GM12878 (cell line): ENCODE measurements at regions not wholly inside any gene's neighbourhood (a gene's known extent, or its start where the extent isn't known, plus 50 kb on each side); places are given as distances from the start of the nearest gene placed in this dataset.

Experiments
- ATAC-seq: fragments of 200-7000 bp; cut with Tn5 transposase; 3 replicates; pipeline ENCODE4 v1.9.1; 2020; ENCODE audit warnings: mild to moderate bottlenecking, moderate library complexity
- BruUV-seq: library from RNA; stranded (reverse); fragments of 400-500 nt; replicated peaks from 2 replicates; lab custom pipeline; 2021; lab: Mats Ljungman, UMichigan
- CTCF ChIA-PET: fragments of 300-600 bp; sonication (Branson Sonifier 250); formaldehyde crosslinking; extraction: SDS; loops from one replicate; lab custom pipeline; 2021; ENCODE audit warnings: inconsistent platforms; lab: Yijun Ruan, JAX
- POLR2A ChIA-PET: fragments of 350-600 bp; formaldehyde crosslinking; extraction: SDS; loops from one replicate; lab custom pipeline; 2021; ENCODE audit warnings: inconsistent platforms; lab: Charles Lee
- RAD21 ChIA-PET: fragments of 300-600 bp; sonication (Branson Sonifier 250); formaldehyde crosslinking; loops from one replicate; lab custom pipeline; 2023; ENCODE audit warnings: antibody characterized with exemption; ENCODE audit not compliant: unreplicated experiment; lab: Charles Lee
- SMC1A ChIA-PET: fragments of 300-600 bp; sonication (Branson Sonifier 250); formaldehyde crosslinking; loops from one replicate; lab custom pipeline; 2023; ENCODE audit not compliant: unreplicated experiment, uncharacterized antibody; lab: Charles Lee
- DNase-seq: peaks from one replicate; pipeline ENCODE4 v3.0.0-alpha.2; 2011; ENCODE audit warnings: low read depth, low spot score
- FAIRE-seq: peaks from 3 replicates; lab custom pipeline; 2011; peaks lifted over from hg19 to GRCh38; lab: Jason Lieb, UNC
- H2AFZ ChIP-seq: 2 replicates; pipeline ENCODE4 v1.6.0; 2011; ENCODE audit warnings: low read depth, low read length, control low read depth; ENCODE audit not compliant: control insufficient read depth
- H3K27ac ChIP-seq: 2 replicates; pipeline ENCODE4 v1.5.1; 2011; ENCODE audit warnings: control low read depth; ENCODE audit not compliant: control insufficient read depth, insufficient read depth
- H3K27me3 ChIP-seq, 2 experiments: replicated peaks in 1 of 2; 2 replicates each; pipeline versions ENCODE4 v1.6.0 to v1.6.1; 2011; ENCODE audit warnings: low read length in 1 of 2; ENCODE audit not compliant: control insufficient read depth in 2 of 2, insufficient read depth in 2 of 2
- H3K36me3 ChIP-seq, 2 experiments: 2 replicates each; pipeline ENCODE4 v1.5.1; 2011; ENCODE audit warnings: low read length in 1 of 2; ENCODE audit not compliant: control insufficient read depth in 2 of 2, insufficient read depth in 2 of 2
- H3K4me1 ChIP-seq: 2 replicates; pipeline ENCODE4 v1.6.1; 2011; ENCODE audit warnings: mild to moderate bottlenecking, low read length, moderate library complexity, mixed read lengths; ENCODE audit not compliant: control insufficient read depth, insufficient read depth
- H3K4me2 ChIP-seq: 2 replicates; pipeline ENCODE4 v1.6.0; 2011; ENCODE audit warnings: control low read depth; ENCODE audit not compliant: control insufficient read depth, insufficient read depth
- H3K4me3 ChIP-seq: fragments of 200-600 bp; sonication (generic); 2 replicates; pipeline ENCODE4 v1.5.1; 2016
- H3K79me2 ChIP-seq: 2 replicates; pipeline ENCODE4 v1.6.0; 2011; ENCODE audit warnings: low read length; ENCODE audit not compliant: control insufficient read depth, insufficient read depth
- H3K9ac ChIP-seq: 2 replicates; pipeline ENCODE4 v1.8.0; 2011; ENCODE audit warnings: low read length, control low read depth, mixed read lengths; ENCODE audit not compliant: control insufficient read depth, insufficient read depth
- H3K9me3 ChIP-seq: replicated peaks from 3 replicates; pipeline ENCODE4 v1.5.1; 2011; ENCODE audit warnings: mild to moderate bottlenecking, low read length; ENCODE audit not compliant: control insufficient read depth, insufficient read depth
- H4K20me1 ChIP-seq: 2 replicates; pipeline ENCODE4 v1.6.0; 2011; ENCODE audit not compliant: control insufficient read depth, insufficient read depth
- ATF7 ChIP-seq: fragments of 450-650 bp; IDR thresholded peaks from 2 replicates; pipeline ENCODE4 v1.6.1; 2016; ENCODE audit warnings: low read depth, mild to moderate bottlenecking
- CHD1 ChIP-seq: IDR thresholded peaks from 2 replicates; pipeline ENCODE4 v1.6.1; 2012; ENCODE audit warnings: low read depth, low read length, improper control_type of control experiment
- CHD4 ChIP-seq: fragments of 200-600 bp; sonication (generic); IDR thresholded peaks from 2 replicates; pipeline ENCODE4 v1.6.1; 2016; ENCODE audit warnings: mild to moderate bottlenecking
- E2F4 ChIP-seq: IDR thresholded peaks from 2 replicates; pipeline ENCODE4 v1.6.1; 2012; ENCODE audit warnings: low read depth, low read length, improper control_type of control experiment
- ELK1 ChIP-seq: IDR thresholded peaks from 2 replicates; pipeline ENCODE4 v1.6.1; 2012; ENCODE audit warnings: low read depth, low read length, improper control_type of control experiment
- EP300 ChIP-seq, 2 experiments: fragments of 150-350 bp in 1 of 2; IDR thresholded peaks; 2 replicates each; pipeline ENCODE4 v1.6.1; 2011 to 2012; ENCODE audit warnings: low read depth in 2 of 2, low read length in 2 of 2, borderline replicate concordance in 1 of 2, improper control_type of control experiment in 1 of 2, inconsistent platforms in 1 of 2; ENCODE audit not compliant: control insufficient read depth in 1 of 2
- HSF1 ChIP-seq: fragments of 150-350 bp; IDR thresholded peaks from 2 replicates; pipeline ENCODE4 v1.6.1; 2014; ENCODE audit warnings: mild to moderate bottlenecking, low read depth, low read length
- IKZF1 ChIP-seq: fragments of 450-650 bp; conservative IDR thresholded peaks from 2 replicates; pipeline ENCODE4 v1.6.1; 2017; ENCODE audit warnings: antibody characterized with exemption, mild to moderate bottlenecking
- LARP7 ChIP-seq: fragments of 450-650 bp; IDR thresholded peaks from 2 replicates; pipeline ENCODE4 v1.6.1; 2017; ENCODE audit warnings: mild to moderate bottlenecking
- MXI1 ChIP-seq: fragments of 150-350 bp; IDR thresholded peaks from 2 replicates; pipeline ENCODE4 v1.6.1; 2011; ENCODE audit warnings: low read depth, mild to moderate bottlenecking, inconsistent platforms, low read length, improper control_type of control experiment
- NFXL1 ChIP-seq: fragments of 450-650 bp; IDR thresholded peaks from 2 replicates; pipeline ENCODE4 v1.6.1; 2017; ENCODE audit warnings: antibody characterized with exemption, mild to moderate bottlenecking, borderline replicate concordance
- RAD21 ChIP-seq: IDR thresholded peaks from 2 replicates; pipeline ENCODE4 v1.6.1; 2011; ENCODE audit warnings: mild to moderate bottlenecking, low read depth, low read length, moderate library complexity; ENCODE audit not compliant: insufficient read depth
- RUNX3 ChIP-seq: IDR thresholded peaks from 2 replicates; pipeline ENCODE4 v1.6.1; 2012; ENCODE audit warnings: low read length, inconsistent platforms
- SRF ChIP-seq, 2 experiments: IDR thresholded peaks; 2 replicates each; pipeline ENCODE4 v1.6.1; 2011; ENCODE audit warnings: low read depth in 2 of 2, low read length in 2 of 2, mild to moderate bottlenecking in 1 of 2, moderate library complexity in 1 of 2
- TCF12 ChIP-seq: IDR thresholded peaks from 2 replicates; pipeline ENCODE4 v1.6.1; 2011; ENCODE audit warnings: low read depth, mild to moderate bottlenecking, low read length
- ZNF592 ChIP-seq: fragments of 450-650 bp; IDR thresholded peaks from 2 replicates; pipeline ENCODE4 v1.6.1; 2017; ENCODE audit warnings: mild to moderate bottlenecking, moderate library complexity
- ZNF622 ChIP-seq: fragments of 450-650 bp; IDR thresholded peaks from 2 replicates; pipeline ENCODE4 v1.6.1; 2017; ENCODE audit warnings: mild to moderate bottlenecking, inconsistent platforms
- WGBS: methylation state at CpG from one replicate; pipeline ENCODE4 v1.1.6; 2016; ENCODE audit warnings: low lambda C conversion rate; ENCODE audit not compliant: insufficient replicate concordance, insufficient coverage; ENCODE audit errors: missing lambda C conversion rate; 5-methylcytosine and 5-hydroxymethylcytosine counted together
- in situ Hi-C: fragments of 300-500 bp; cut with MboI; formaldehyde crosslinking; loops from 9 replicates; pipeline ENCODE4 v1.14.3; 2018; ENCODE audit warnings: mixed read lengths
- intact Hi-C: fragments of 100-400 bp; cut with micrococcal nuclease; formaldehyde crosslinking; loops from one replicate; pipeline ENCODE4 v1.14.2; 2022; ENCODE audit not compliant: unreplicated experiment

GRCh38 chr16:66304151-66304550, 62.3 kb upstream of the CDH5 start:
- peaks cover 0 to 3% of the 10 kb centered on the region in 2 experiments; a peak in 1 of 4 replicates for H3K27me3 ChIP-seq
- no TSS peak for BruUV-seq
- WGBS, result 19% methylated on average over 7 of the region's 7 CpGs
- H4K20me1 ChIP-seq, result no peaks in the 10 kb centered on the region
- H3K4me3 ChIP-seq, result no peak overlapping the region
- ChIA-PET RAD21 (no interaction called here), SMC1A (no interaction called here), CTCF (interaction anchor here (1.6 kb wide), 1 partner anchor 28 kb away, joined by 5 read pairs; no protein-coding TSS in a partner anchor), POLR2A (no interaction called here)
- in situ Hi-C loops (no loop called here), intact Hi-C loops (no loop called here)
- no peaks in the 10 kb centered on the region for H3K4me1 ChIP-seq
- H3K9me3 ChIP-seq, result no peaks in the 10 kb centered on the region; the same call in 2 of the 3 replicates
- FAIRE-seq (no peak), DNase-seq (no peak), ATAC-seq (no peak)
- H2AFZ ChIP-seq, result no peak overlapping the region
- no peaks in the 10 kb centered on the region for H3K79me2 ChIP-seq
- no peak overlapping the region for H3K9ac ChIP-seq
- no peaks in the 10 kb centered on the region for H3K36me3 ChIP-seq
- H3K27ac ChIP-seq, result no peak overlapping the region
- no peak overlapping the region for H3K4me2 ChIP-seq
- TF ChIP-seq TCF12 (no peak), ZNF622 (no peak), MXI1 (no peak), LARP7 (no peak), ATF7 (no peak), RUNX3 (no peak), CHD4 (no peak), SRF (IDR thresholded peaks at IDR 0.05; ENCODE audit: low read depth in 2 of 2, low read length in 2 of 2) (no peak), E2F4 (no peak), HSF1 (no peak), IKZF1 (no peak), ELK1 (no peak), RAD21 (no peak), EP300 (IDR thresholded peaks at IDR 0.05; ENCODE audit: borderline replicate concordance in 1 of 2, control insufficient read depth in 1 of 2, low read depth in 2 of 2, low read length in 2 of 2) (no peak), CHD1 (no peak), ZNF592 (no peak), NFXL1 (no peak)
